ENCODE measurements at regions not wholly inside any gene's neighbourhood (a gene's known extent, or its start where the extent isn't known, plus 50 kb on each side); places are given as distances from the start of the nearest gene placed in this dataset.

GRCh38 chr2:132270255-132270654, 108.5 kb upstream of the ANKRD30BL start:
- no peak for TF ChIP-seq POLR2AphosphoS5 (IDR thresholded peaks at IDR 0.05)
- no peak for TF ChIP-seq CTCF (IDR thresholded peaks at IDR 0.05)
- TF ChIP-seq POLR2A (IDR thresholded peaks at IDR 0.05): no peak

Measured in transverse colon (tissue), 4 donors.